ENCODE measurements at regions not wholly inside any gene's neighbourhood (a gene's known extent, or its start where the extent isn't known, plus 50 kb on each side); places are given as distances from the start of the nearest gene placed in this dataset.

- no peak for TF ChIP-seq CTCF (IDR thresholded peaks at IDR 0.05; ENCODE audit: control extremely low read depth, extremely low read depth)
- DNase-seq (no peak), ATAC-seq (ENCODE audit: insufficient read depth, low FRiP score) (no peak)
- no peaks in the 10 kb centered on the region for H3K36me3 ChIP-seq (ENCODE audit: control insufficient read depth in 4 of 4, insufficient read depth in 4 of 4, low read length in 4 of 4)
- no peak overlapping the region for H3K4me3 ChIP-seq
- H3K9me3 ChIP-seq (ENCODE audit: control insufficient read depth in 4 of 4, insufficient read depth in 3 of 4, low read length in 3 of 4), result peaks cover 0 to 2% (median 0%) of the 10 kb centered on the region in 4 donors
- no peak overlapping the region for H3K9ac ChIP-seq (ENCODE audit: insufficient read depth in 1 of 2, low read length in 2 of 2)
- H3K4me1 ChIP-seq (ENCODE audit: control insufficient read depth in 5 of 5, insufficient read depth in 5 of 5, low read length in 5 of 5), result peaks cover 0 to 2% (median 0%) of the 10 kb centered on the region in 5 donors
- H3K27me3 ChIP-seq (ENCODE audit: control insufficient read depth in 3 of 3, insufficient read depth in 3 of 3, low read length in 2 of 3), result no peaks in the 10 kb centered on the region
- no peak overlapping the region for H3K27ac ChIP-seq (ENCODE audit: low read depth in 1 of 2, low read length in 1 of 2)
- 78 to 83% methylated on average over 1 of the region's 1 CpG for WGBS, 2 donors
Measured at GRCh38 chr11:23679041-23679440, 817.8 kb upstream of the LUZP2 start.

- no peaks in the 10 kb centered on the region for H3K36me3 ChIP-seq (ENCODE audit: control insufficient read depth in 4 of 4, insufficient read depth in 4 of 4, low read length in 4 of 4)
- DNase-seq, result no peak
- ATAC-seq (ENCODE audit: insufficient read depth, low FRiP score), result no peak
Measured at GRCh38 chr11:23679981-23680380, 816.9 kb upstream of the LUZP2 start.

GRCh38 chr11:23680488-23681230 lies 816.2 kb upstream of the LUZP2 start:
- Histone ChIP-seq H3K4me3 (no peak overlapping the region), H3K27ac (ENCODE audit: low read depth in 1 of 2, low read length in 1 of 2) (no peak overlapping the region), H3K9me3 (ENCODE audit: control insufficient read depth in 4 of 4, insufficient read depth in 3 of 4, low read length in 3 of 4) (peaks cover 0 to 2% (median 0%) of the 10 kb centered on the region in 4 donors), H3K9ac (ENCODE audit: insufficient read depth in 1 of 2, low read length in 2 of 2) (no peak overlapping the region), H3K27me3 (ENCODE audit: control insufficient read depth in 3 of 3, insufficient read depth in 3 of 3, low read length in 2 of 3) (no peaks in the 10 kb centered on the region), H3K4me1 (ENCODE audit: control insufficient read depth in 5 of 5, insufficient read depth in 5 of 5, low read length in 5 of 5) (peaks cover 0 to 2% (median 0%) of the 10 kb centered on the region in 5 donors), H3K36me3 (ENCODE audit: control insufficient read depth in 4 of 4, insufficient read depth in 4 of 4, low read length in 4 of 4) (no peaks in the 10 kb centered on the region)
- no peak for TF ChIP-seq CTCF (IDR thresholded peaks at IDR 0.05; ENCODE audit: control extremely low read depth, extremely low read depth)
- DNase-seq (no peak), ATAC-seq (ENCODE audit: insufficient read depth, low FRiP score) (no peak)
- WGBS, 2 donors, result 93 to 94% methylated on average over 20 of the region's 20 CpGs

More at GRCh38 chr11:23679981-23680380, 816.9 kb upstream of the LUZP2 start:
- peaks cover 0 to 2% (median 0%) of the 10 kb centered on the region in 5 donors for H3K4me1 ChIP-seq (ENCODE audit: control insufficient read depth in 5 of 5, insufficient read depth in 5 of 5, low read length in 5 of 5)
- no peak overlapping the region for H3K27ac ChIP-seq (ENCODE audit: low read depth in 1 of 2, low read length in 1 of 2)
- H3K9ac ChIP-seq (ENCODE audit: insufficient read depth in 1 of 2, low read length in 2 of 2), result no peak overlapping the region
- H3K27me3 ChIP-seq (ENCODE audit: control insufficient read depth in 3 of 3, insufficient read depth in 3 of 3, low read length in 2 of 3), result no peaks in the 10 kb centered on the region
- H3K9me3 ChIP-seq (ENCODE audit: control insufficient read depth in 4 of 4, insufficient read depth in 3 of 4, low read length in 3 of 4), result peaks cover 0 to 2% (median 0%) of the 10 kb centered on the region in 4 donors
- WGBS, 2 donors, result 91 to 93% methylated on average over 10 of the region's 10 CpGs
- no peak overlapping the region for H3K4me3 ChIP-seq
- TF ChIP-seq CTCF (IDR thresholded peaks at IDR 0.05; ENCODE audit: control extremely low read depth, extremely low read depth), result no peak

Measured in lung (tissue), 11 donors.